OCI-LY3 (cell line): ENCODE measurements at regions not wholly inside any gene's neighbourhood (a gene's known extent, or its start where the extent isn't known, plus 50 kb on each side); places are given as distances from the start of the nearest gene placed in this dataset.

Source experiments
- H2AFZ ChIP-seq: fragments of 200-600, 300-600 bp; shearing (Covaris generic); 2 replicates; pipeline ENCODE4 v1.6.0; 2014; ENCODE audit warnings: antibody characterized with exemption, low read depth, low read length
- H3K27ac ChIP-seq: fragments of 200-600, 300-600 bp; sonication (generic); 2 replicates; pipeline ENCODE4 v1.5.1; 2014; ENCODE audit warnings: mild to moderate bottlenecking, low read length, moderate library complexity, mixed read lengths
- H3K27me3 ChIP-seq: fragments of 200-600, 300-600 bp; sonication (generic); 2 replicates; pipeline ENCODE4 v1.6.1; 2014; ENCODE audit warnings: low read depth, low read length, mixed read lengths
- H3K36me3 ChIP-seq: fragments of 200-600, 300-600 bp; sonication (generic); replicated peaks from 2 replicates; pipeline ENCODE3; 2014; ENCODE audit warnings: low read depth, low read length, mixed read lengths
- H3K4me1 ChIP-seq: fragments of 300-600, 200-600 bp; sonication (generic); 2 replicates; pipeline ENCODE4 v1.6.1; 2014; ENCODE audit warnings: low read length, mixed read lengths
- H3K4me2 ChIP-seq: fragments of 200-600, 300-600 bp; sonication (generic); 2 replicates; pipeline ENCODE4 v1.6.1; 2014; ENCODE audit warnings: low read length, mixed read lengths
- H3K4me3 ChIP-seq: fragments of 300-600, 200-600 bp; sonication (generic); 2 replicates; pipeline ENCODE4 v1.5.1; 2014; ENCODE audit warnings: antibody characterized with exemption, mild to moderate bottlenecking, low read length, moderate library complexity
- H3K79me2 ChIP-seq: fragments of 300-600, 200-600 bp; shearing (Covaris generic); 2 replicates; pipeline ENCODE4 v1.6.1; 2014; ENCODE audit warnings: mild to moderate bottlenecking, low read length, mixed read lengths
- H3K9ac ChIP-seq: fragments of 300-600, 200-600 bp; shearing (Covaris generic); 2 replicates; pipeline ENCODE4 v1.6.0; 2014; ENCODE audit warnings: mild to moderate bottlenecking, low read length, moderate library complexity
- H3K9me3 ChIP-seq: fragments of 200-600, 300-600 bp; shearing (Covaris generic); 2 replicates; pipeline ENCODE4 v1.6.1; 2014; ENCODE audit warnings: low read length, mixed read lengths; ENCODE audit not compliant: insufficient read depth
- H4K20me1 ChIP-seq: fragments of 200-600, 300-600 bp; sonication (generic); 2 replicates; pipeline ENCODE4 v1.6.1; 2016; ENCODE audit warnings: low read length, mixed read lengths; ENCODE audit not compliant: insufficient read depth
- CTCF ChIP-seq: fragments of 200-600, 300-600 bp; sonication (generic); IDR thresholded peaks from 2 replicates; pipeline ENCODE4 v1.5.1; 2014; ENCODE audit warnings: antibody characterized with exemption, low read length, low read depth
- EZH2phosphoT487 ChIP-seq: fragments of 200-600 bp; shearing (Covaris generic); IDR thresholded peaks from 2 replicates; pipeline ENCODE4 v1.6.1; 2018; ENCODE audit warnings: antibody characterized with exemption, mixed run types, low read depth

- Histone ChIP-seq H3K9me3 (no peaks in the 10 kb centered on the region), H3K79me2 (no peaks in the 10 kb centered on the region), H4K20me1 (no peaks in the 10 kb centered on the region), H3K4me3 (no peak overlapping the region), H3K4me2 (no peak overlapping the region), H3K27ac (no peak overlapping the region), H2AFZ (no peak overlapping the region), H3K36me3 (no peaks in the 10 kb centered on the region), H3K9ac (no peak overlapping the region), H3K4me1 (no peaks in the 10 kb centered on the region), H3K27me3 (no peaks in the 10 kb centered on the region)
- TF ChIP-seq EZH2phosphoT487, result no peak
- no peak for TF ChIP-seq CTCF
Observed at GRCh38 chr18:75805265-75805664, 377.8 kb upstream of the SMIM21 start.

- H4K20me1 ChIP-seq, result no peaks in the 10 kb centered on the region
- H2AFZ ChIP-seq, result no peak overlapping the region
- no peaks in the 10 kb centered on the region for H3K36me3 ChIP-seq
- no peaks in the 10 kb centered on the region; the same call in 1 of the 2 replicates for H3K27me3 ChIP-seq
- no peak overlapping the region for H3K4me2 ChIP-seq
- H3K9ac ChIP-seq, result no peak overlapping the region
- no peak overlapping the region for H3K4me3 ChIP-seq
- no peaks in the 10 kb centered on the region for H3K4me1 ChIP-seq
- H3K79me2 ChIP-seq, result no peaks in the 10 kb centered on the region
- TF ChIP-seq CTCF (no peak), EZH2phosphoT487 (no peak)
- no peak overlapping the region for H3K27ac ChIP-seq
- H3K9me3 ChIP-seq, result no peaks in the 10 kb centered on the region
Observed at GRCh38 chr18:75802681-75803080, 375.2 kb upstream of the SMIM21 start.

GRCh38 chr18:75801178-75801577, 373.7 kb upstream of the SMIM21 start:
- Histone ChIP-seq H3K4me1 (no peaks in the 10 kb centered on the region), H4K20me1 (no peaks in the 10 kb centered on the region), H3K36me3 (no peaks in the 10 kb centered on the region), H3K4me3 (no peak overlapping the region), H3K9ac (no peak overlapping the region), H3K79me2 (no peaks in the 10 kb centered on the region), H3K27ac (no peak overlapping the region), H3K27me3 (no peaks in the 10 kb centered on the region; the same call in 1 of the 2 replicates), H3K9me3 (no peaks in the 10 kb centered on the region), H2AFZ (no peak overlapping the region), H3K4me2 (no peak overlapping the region)
- TF ChIP-seq EZH2phosphoT487 (no peak), CTCF (no peak)

GRCh38 chr18:75800331-75800648, 372.8 kb upstream of the SMIM21 start:
- TF ChIP-seq CTCF (no peak), EZH2phosphoT487 (no peak)
- Histone ChIP-seq H3K4me2 (no peak overlapping the region), H3K79me2 (no peaks in the 10 kb centered on the region), H2AFZ (no peak overlapping the region), H3K9me3 (no peaks in the 10 kb centered on the region), H4K20me1 (no peaks in the 10 kb centered on the region), H3K27ac (no peak overlapping the region), H3K36me3 (no peaks in the 10 kb centered on the region), H3K4me1 (no peaks in the 10 kb centered on the region), H3K27me3 (no peaks in the 10 kb centered on the region; the same call in 1 of the 2 replicates), H3K4me3 (no peak overlapping the region), H3K9ac (no peak overlapping the region)
